ENCODE measurements at regions not wholly inside any gene's neighbourhood (a gene's known extent, or its start where the extent isn't known, plus 50 kb on each side); places are given as distances from the start of the nearest gene placed in this dataset.

GRCh38 chr19:30634996-30635975 is 263.1 kb downstream of the ZNF536 start:
- H3K4me1 Mint-ChIP-seq, result peaks cover 3 to 7% of the 10 kb centered on the region in 2 experiments; a peak in 2 of 4 replicates
- no peak overlapping the region for H3T11ph ChIP-seq (ENCODE audit: low read length)
- whole genome bisulfite sequencing (ENCODE audit: extremely low coverage, insufficient read length, low lambda C conversion rate), result no CpG with 5 or more reads among the region's 20 CpGs

More at GRCh38 chr19:30634996-30635975, 263.1 kb downstream of the ZNF536 start:
- Histone ChIP-seq H2BK15ac (ENCODE audit: low read depth, low read length) (no peak overlapping the region), H3K14ac (ENCODE audit: insufficient read depth, low read length) (no peak overlapping the region; the same call in 1 of the 2 replicates), H3K79me1 (ENCODE audit: insufficient read depth, low read depth, low read length, poor library complexity, severe bottlenecking) (no peaks in the 10 kb centered on the region), H3K9ac (ENCODE audit: extremely low read depth, insufficient read length, low read length) (no peak overlapping the region), H3K23me2 (ENCODE audit: insufficient read length, low read depth, low read length, poor library complexity, severe bottlenecking) (no peaks in the 10 kb centered on the region), H4K8ac (replicated peaks; ENCODE audit: insufficient read length, low read depth, low read length) (no peak overlapping the region), H4K20me1 (ENCODE audit: control insufficient read depth, insufficient read depth, insufficient read length) (no peaks in the 10 kb centered on the region), H4K5ac (ENCODE audit: insufficient read length, low read depth, low read length) (no peak overlapping the region), H3K27me3 (ENCODE audit: insufficient read depth, low read length) (no peaks in the 10 kb centered on the region), H3K18ac (ENCODE audit: insufficient read length, low read depth, low read length) (no peak overlapping the region), H2AK5ac (ENCODE audit: insufficient read length, low read length) (no peak overlapping the region), H4K91ac (ENCODE audit: insufficient read length, low read depth, low read length) (no peak overlapping the region), H3K79me2 (ENCODE audit: insufficient read depth, low read length) (no peaks in the 10 kb centered on the region), H3K4ac (ENCODE audit: low read depth, low read length) (no peak overlapping the region), H2BK120ac (ENCODE audit: low read depth, low read length, poor library complexity, severe bottlenecking) (no peak overlapping the region), H2AFZ (ENCODE audit: low read length) (no peak overlapping the region), H2BK5ac (ENCODE audit: insufficient read length, low read length) (no peak overlapping the region), H3K23ac (ENCODE audit: insufficient read length, low read depth, low read length) (no peak overlapping the region), H2BK20ac (ENCODE audit: low read depth, low read length, poor library complexity, severe bottlenecking) (no peak overlapping the region), H3K27ac (ENCODE audit: insufficient read length, low read depth, low read length) (no peak overlapping the region), H3K4me1 (ENCODE audit: insufficient read depth, low read length) (no peaks in the 10 kb centered on the region), H3K56ac (ENCODE audit: insufficient read length, low read depth, low read length) (no peak overlapping the region), H2BK12ac (ENCODE audit: insufficient read length, low read depth, low read length) (no peak overlapping the region), H3K9me3 (ENCODE audit: control insufficient read depth, low read depth, low read length) (no peaks in the 10 kb centered on the region), H3K4me2 (ENCODE audit: insufficient read depth, insufficient read length, low read length) (no peak overlapping the region)
- Mint-ChIP-seq H3K27me3 (ENCODE audit: low read depth) (no peaks in the 10 kb centered on the region), H3K9me3 (peaks cover 10 to 12% of the 10 kb centered on the region in 2 experiments), H3K27ac (no peak overlapping the region), H3K4me3 (no peak overlapping the region), H3K36me3 (ENCODE audit: insufficient read depth in 1 of 3, low read depth in 3 of 3) (peaks cover 0 to 10% (median 2%) of the 10 kb centered on the region in 3 experiments; a peak in 4 of 7 replicates)
- DNase-seq, result no peak
- TF ChIP-seq, protein P1, sequence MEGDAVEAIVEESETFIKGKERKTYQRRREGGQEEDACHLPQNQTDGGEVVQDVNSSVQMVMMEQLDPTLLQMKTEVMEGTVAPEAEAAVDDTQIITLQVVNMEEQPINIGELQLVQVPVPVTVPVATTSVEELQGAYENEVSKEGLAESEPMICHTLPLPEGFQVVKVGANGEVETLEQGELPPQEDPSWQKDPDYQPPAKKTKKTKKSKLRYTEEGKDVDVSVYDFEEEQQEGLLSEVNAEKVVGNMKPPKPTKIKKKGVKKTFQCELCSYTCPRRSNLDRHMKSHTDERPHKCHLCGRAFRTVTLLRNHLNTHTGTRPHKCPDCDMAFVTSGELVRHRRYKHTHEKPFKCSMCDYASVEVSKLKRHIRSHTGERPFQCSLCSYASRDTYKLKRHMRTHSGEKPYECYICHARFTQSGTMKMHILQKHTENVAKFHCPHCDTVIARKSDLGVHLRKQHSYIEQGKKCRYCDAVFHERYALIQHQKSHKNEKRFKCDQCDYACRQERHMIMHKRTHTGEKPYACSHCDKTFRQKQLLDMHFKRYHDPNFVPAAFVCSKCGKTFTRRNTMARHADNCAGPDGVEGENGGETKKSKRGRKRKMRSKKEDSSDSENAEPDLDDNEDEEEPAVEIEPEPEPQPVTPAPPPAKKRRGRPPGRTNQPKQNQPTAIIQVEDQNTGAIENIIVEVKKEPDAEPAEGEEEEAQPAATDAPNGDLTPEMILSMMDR (conservative IDR thresholded peaks at IDR 0.05), result no peak

Data from H9 (cell line).